Keratinocyte (primary cell): ENCODE measurements at regions not wholly inside any gene's neighbourhood (a gene's known extent, or its start where the extent isn't known, plus 50 kb on each side); places are given as distances from the start of the nearest gene placed in this dataset.

ENCODE experiments used
- EZH2 ChIP-seq: IDR thresholded peaks from one replicate; pipeline ENCODE4 v1.6.1; 2012; ENCODE audit warnings: inconsistent platforms, mild to moderate bottlenecking, low read length, moderate library complexity
- TF ChIP-seq, protein P1 (sequence below), 3 experiments: IDR thresholded peaks in 1 of 3; conservative IDR thresholded peaks in 1 of 3; optimal IDR thresholded peaks in 1 of 3; 2 replicates in 2 of 3; 3 replicates in 1 of 3; pipeline versions ENCODE3 to v1.5.1; 2011; ENCODE audit warnings: low read length in 3 of 3, mild to moderate bottlenecking in 3 of 3, moderate library complexity in 2 of 3, control low read depth in 1 of 3, inconsistent platforms in 1 of 3; ENCODE audit not compliant: insufficient read depth in 2 of 3; ENCODE audit errors: extremely low read depth in 1 of 3

DNA sequence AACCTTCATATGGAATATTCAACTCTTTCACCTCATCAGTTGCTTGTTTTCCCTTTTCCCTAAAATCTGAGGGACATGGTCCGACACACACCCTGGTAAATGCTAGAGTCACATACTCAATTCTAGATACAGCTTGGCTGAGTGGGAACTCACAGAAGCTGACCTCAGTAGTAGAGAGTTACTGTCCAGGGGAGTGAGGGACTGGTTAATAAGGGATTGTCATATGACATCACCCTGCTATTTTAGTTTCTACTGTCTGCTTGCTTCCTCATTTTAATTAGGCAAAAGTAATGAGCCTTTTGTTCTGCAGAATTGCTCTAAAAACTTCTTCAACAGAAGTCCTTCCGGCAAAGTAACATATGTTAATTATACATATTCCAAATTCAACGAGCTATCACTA, 244.5 kb downstream of the ZIC4 start:
- TF ChIP-seq, protein P1, sequence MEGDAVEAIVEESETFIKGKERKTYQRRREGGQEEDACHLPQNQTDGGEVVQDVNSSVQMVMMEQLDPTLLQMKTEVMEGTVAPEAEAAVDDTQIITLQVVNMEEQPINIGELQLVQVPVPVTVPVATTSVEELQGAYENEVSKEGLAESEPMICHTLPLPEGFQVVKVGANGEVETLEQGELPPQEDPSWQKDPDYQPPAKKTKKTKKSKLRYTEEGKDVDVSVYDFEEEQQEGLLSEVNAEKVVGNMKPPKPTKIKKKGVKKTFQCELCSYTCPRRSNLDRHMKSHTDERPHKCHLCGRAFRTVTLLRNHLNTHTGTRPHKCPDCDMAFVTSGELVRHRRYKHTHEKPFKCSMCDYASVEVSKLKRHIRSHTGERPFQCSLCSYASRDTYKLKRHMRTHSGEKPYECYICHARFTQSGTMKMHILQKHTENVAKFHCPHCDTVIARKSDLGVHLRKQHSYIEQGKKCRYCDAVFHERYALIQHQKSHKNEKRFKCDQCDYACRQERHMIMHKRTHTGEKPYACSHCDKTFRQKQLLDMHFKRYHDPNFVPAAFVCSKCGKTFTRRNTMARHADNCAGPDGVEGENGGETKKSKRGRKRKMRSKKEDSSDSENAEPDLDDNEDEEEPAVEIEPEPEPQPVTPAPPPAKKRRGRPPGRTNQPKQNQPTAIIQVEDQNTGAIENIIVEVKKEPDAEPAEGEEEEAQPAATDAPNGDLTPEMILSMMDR (optimal IDR thresholded peaks at IDR 0.05 in 1 of 3, IDR thresholded peaks at IDR 0.05 in 1 of 3, conservative IDR thresholded peaks at IDR 0.05 in 1 of 3; ENCODE audit: extremely low read depth in 1 of 3, insufficient read depth in 2 of 3, low read length in 3 of 3) = no peak
- TF ChIP-seq EZH2 = no peak
